ENCODE measurements at regions not wholly inside any gene's neighbourhood (a gene's known extent, or its start where the extent isn't known, plus 50 kb on each side); places are given as distances from the start of the nearest gene placed in this dataset.

GRCh38 chr14:87153901-87154300 is 839.1 kb downstream of the GALC start:
- H3K36me3 ChIP-seq = no peaks in the 10 kb centered on the region
- no peak overlapping the region for H3K27ac ChIP-seq
- H3K4me1 ChIP-seq = no peaks in the 10 kb centered on the region
- WGBS, 2 donors = 59 to 73% methylated on average over 4 of the region's 4 CpGs
- H3K4me3 ChIP-seq = no peak overlapping the region
- H3K9me3 ChIP-seq = peaks cover 0 to 4% (median 0%) of the 10 kb centered on the region in 3 donors
- DNase-seq = no peak
- intact Hi-C loops (cut with DNase I) = no loop called here
- no peaks in the 10 kb centered on the region for H3K27me3 ChIP-seq
- TF ChIP-seq, protein P1, sequence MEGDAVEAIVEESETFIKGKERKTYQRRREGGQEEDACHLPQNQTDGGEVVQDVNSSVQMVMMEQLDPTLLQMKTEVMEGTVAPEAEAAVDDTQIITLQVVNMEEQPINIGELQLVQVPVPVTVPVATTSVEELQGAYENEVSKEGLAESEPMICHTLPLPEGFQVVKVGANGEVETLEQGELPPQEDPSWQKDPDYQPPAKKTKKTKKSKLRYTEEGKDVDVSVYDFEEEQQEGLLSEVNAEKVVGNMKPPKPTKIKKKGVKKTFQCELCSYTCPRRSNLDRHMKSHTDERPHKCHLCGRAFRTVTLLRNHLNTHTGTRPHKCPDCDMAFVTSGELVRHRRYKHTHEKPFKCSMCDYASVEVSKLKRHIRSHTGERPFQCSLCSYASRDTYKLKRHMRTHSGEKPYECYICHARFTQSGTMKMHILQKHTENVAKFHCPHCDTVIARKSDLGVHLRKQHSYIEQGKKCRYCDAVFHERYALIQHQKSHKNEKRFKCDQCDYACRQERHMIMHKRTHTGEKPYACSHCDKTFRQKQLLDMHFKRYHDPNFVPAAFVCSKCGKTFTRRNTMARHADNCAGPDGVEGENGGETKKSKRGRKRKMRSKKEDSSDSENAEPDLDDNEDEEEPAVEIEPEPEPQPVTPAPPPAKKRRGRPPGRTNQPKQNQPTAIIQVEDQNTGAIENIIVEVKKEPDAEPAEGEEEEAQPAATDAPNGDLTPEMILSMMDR (IDR thresholded peaks at IDR 0.05) = no peak

GRCh38 chr14:87153391-87153790 is 839.6 kb downstream of the GALC start:
- Histone ChIP-seq H3K27ac (no peak overlapping the region), H3K36me3 (no peaks in the 10 kb centered on the region), H3K27me3 (no peaks in the 10 kb centered on the region), H3K4me1 (no peaks in the 10 kb centered on the region), H3K9me3 (peaks cover 0 to 4% (median 0%) of the 10 kb centered on the region in 3 donors), H3K4me3 (no peak overlapping the region)
- DNase-seq = no peak
- no peak for TF ChIP-seq POLR2A (IDR thresholded peaks at IDR 0.05)
- TF ChIP-seq, protein P1 (IDR thresholded peaks at IDR 0.05) = no peak
- intact Hi-C loops (cut with DNase I) = no loop called here
- WGBS, 2 donors = 44 to 56% methylated on average over 2 of the region's 2 CpGs

- 46 to 58% methylated on average over 5 of the region's 5 CpGs for WGBS, 2 donors
- no peak for DNase-seq
These were observed 840.3 kb downstream of the GALC start for GRCh38 chr14:87152693-87153092.

DNA sequence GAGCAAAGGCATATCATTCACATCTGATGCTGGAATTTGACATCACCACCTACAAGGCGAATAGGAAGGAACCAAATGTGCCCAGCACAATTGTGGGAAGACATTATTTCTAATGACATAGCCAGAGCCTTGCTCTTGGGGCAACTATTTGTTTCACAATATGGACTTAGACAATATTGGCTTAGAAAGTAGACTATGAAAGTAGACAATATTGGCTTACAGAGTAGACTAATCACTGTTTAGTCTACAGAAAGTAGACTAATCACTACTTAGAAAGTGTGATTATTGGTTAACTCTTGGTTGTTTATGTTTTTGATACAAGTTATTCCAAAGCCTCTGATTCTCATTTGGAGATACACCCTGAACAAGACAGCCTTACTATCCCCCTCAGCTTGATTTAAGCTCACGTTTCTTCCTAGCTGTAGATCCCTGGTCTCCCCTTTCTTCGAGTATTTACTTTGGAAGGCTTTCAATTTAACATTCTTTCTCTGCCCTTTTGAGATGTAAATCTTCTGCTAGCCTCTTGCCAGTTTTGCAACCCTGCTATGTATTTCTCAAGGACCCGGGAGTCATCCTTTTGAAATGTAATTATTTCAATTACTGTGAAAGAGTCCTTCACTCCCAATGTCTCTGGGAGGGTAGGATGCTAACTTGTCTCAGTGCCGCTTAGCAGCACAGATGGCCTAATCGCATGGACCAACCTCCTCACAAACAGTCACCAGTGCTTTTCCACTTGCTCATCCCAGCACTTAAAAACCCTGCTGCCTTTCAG is 843.2 kb downstream of the GALC start:
- Histone ChIP-seq H3K27ac (no peak overlapping the region), H3K9me3 (peaks cover 0 to 4% (median 0%) of the 10 kb centered on the region in 3 donors), H3K27me3 (no peaks in the 10 kb centered on the region), H3K36me3 (no peaks in the 10 kb centered on the region), H3K4me3 (no peak overlapping the region), H3K4me1 (no peaks in the 10 kb centered on the region)
- no peak for TF ChIP-seq POLR2A (IDR thresholded peaks at IDR 0.05)
- TF ChIP-seq, protein P1 (IDR thresholded peaks at IDR 0.05) = no peak
- WGBS, 2 donors = 27 to 39% methylated on average over 6 of the region's 6 CpGs
- DNase-seq = no peak
- intact Hi-C loops (cut with DNase I) = no loop called here

More at GRCh38 chr14:87152693-87153092, 840.3 kb downstream of the GALC start:
- TF ChIP-seq, protein P1 (IDR thresholded peaks at IDR 0.05) = no peak
- TF ChIP-seq POLR2A (IDR thresholded peaks at IDR 0.05) = no peak
- Histone ChIP-seq H3K27ac (no peak overlapping the region), H3K4me3 (no peak overlapping the region), H3K36me3 (no peaks in the 10 kb centered on the region), H3K27me3 (no peaks in the 10 kb centered on the region), H3K4me1 (no peaks in the 10 kb centered on the region), H3K9me3 (peaks cover 0 to 4% (median 0%) of the 10 kb centered on the region in 3 donors)
- intact Hi-C loops (cut with DNase I) = no loop called here

DNA sequence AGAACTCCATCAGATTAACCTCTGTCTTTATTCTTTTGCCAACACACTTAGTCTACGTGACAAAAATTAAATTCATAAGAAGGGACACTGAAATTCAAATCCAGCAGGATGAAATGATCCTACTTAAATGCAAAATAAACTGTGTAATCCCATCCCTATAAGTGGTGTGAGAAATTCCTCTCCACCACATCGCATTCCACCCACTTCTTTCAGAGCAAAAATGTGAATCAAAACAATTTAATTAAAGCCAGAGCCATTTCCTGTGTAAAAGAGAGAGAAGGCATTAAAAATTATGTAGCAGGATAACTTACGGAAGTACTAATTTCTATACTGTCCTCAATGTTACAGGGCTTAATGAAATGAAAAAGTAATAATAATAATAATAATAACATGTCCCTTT is 844.3 kb downstream of the GALC start:
- intact Hi-C loops (cut with DNase I) = no loop called here
- Histone ChIP-seq H3K36me3 (no peaks in the 10 kb centered on the region), H3K4me3 (no peak overlapping the region), H3K4me1 (no peaks in the 10 kb centered on the region), H3K27ac (no peak overlapping the region), H3K9me3 (peaks cover 0 to 4% (median 0%) of the 10 kb centered on the region in 3 donors), H3K27me3 (no peaks in the 10 kb centered on the region)
- DNase-seq = no peak
- 24 to 27% methylated on average over 3 of the region's 3 CpGs for WGBS, 2 donors
- TF ChIP-seq, protein P1 (IDR thresholded peaks at IDR 0.05) = no peak
- no peak for TF ChIP-seq POLR2A (IDR thresholded peaks at IDR 0.05)

Data from esophagus squamous epithelium (tissue), 5 donors.